ENCODE measurements at regions not wholly inside any gene's neighbourhood (a gene's known extent, or its start where the extent isn't known, plus 50 kb on each side); places are given as distances from the start of the nearest gene placed in this dataset.
A peak's percentile ranks its signal among the peaks of the same experiment; 100 is the strongest.
"Not testable (repeated sequence)": the region's sequence is repeated elsewhere in the genome, so short reads cannot be mapped to it uniquely, and the experiment has no call there.

GRCh38 chr6:85751374-85752055 is 108.8 kb upstream of the SYNCRIP start:
- no peaks in the 10 kb centered on the region for H3K4me1 ChIP-seq (ENCODE audit: control insufficient read depth, insufficient read depth, low read length, poor library complexity, severe bottlenecking)
- no peaks in the 10 kb centered on the region for H3K4me1 Mint-ChIP-seq
- peaks cover 35% of the 10 kb centered on the region for H3K27me3 Mint-ChIP-seq
- ATAC-seq (ENCODE audit: low read depth in 2 of 2) (no peak), DNase-seq (no peak)
- H3K27me3 ChIP-seq (ENCODE audit: control insufficient read depth, insufficient read depth, low read length): peaks cover 7% of the 10 kb centered on the region
- no peaks in the 10 kb centered on the region for H3K9me3 ChIP-seq (ENCODE audit: control insufficient read depth in 2 of 2, low read length in 2 of 2)
- no peak overlapping the region for H3K4me3 ChIP-seq (ENCODE audit: low read depth, low read length)
- peaks cover 0 to 2% (median 0%) of the 10 kb centered on the region in 7 donors for H3K9me3 Mint-ChIP-seq
- H3K27ac ChIP-seq (ENCODE audit: insufficient read depth, low read length, poor library complexity, severe bottlenecking): no peak overlapping the region
- H3K4me3 Mint-ChIP-seq: no peak overlapping the region
- no peaks in the 10 kb centered on the region for H3K36me3 ChIP-seq (ENCODE audit: control insufficient read depth, insufficient read depth, low read length)
- no peaks in the 10 kb centered on the region for H3K36me3 Mint-ChIP-seq
- peak overlapping the region in 1 of 3 donors; percentile 45 for H3K27ac Mint-ChIP-seq

- DNase-seq; ATAC-seq (ENCODE audit: low read depth in 2 of 2); H3K36me3 Mint-ChIP-seq; H3K27ac Mint-ChIP-seq; H3K4me1 ChIP-seq (ENCODE audit: control insufficient read depth, insufficient read depth, low read length, poor library complexity, severe bottlenecking); H3K4me3 ChIP-seq (ENCODE audit: low read depth, low read length); H3K4me3 Mint-ChIP-seq; H3K36me3 ChIP-seq (ENCODE audit: control insufficient read depth, insufficient read depth, low read length); H3K4me1 Mint-ChIP-seq; H3K9me3 Mint-ChIP-seq; H3K27me3 ChIP-seq (ENCODE audit: control insufficient read depth, insufficient read depth, low read length); H3K9me3 ChIP-seq (ENCODE audit: control insufficient read depth in 2 of 2, low read length in 2 of 2); H3K27ac ChIP-seq (ENCODE audit: insufficient read depth, low read length, poor library complexity, severe bottlenecking): not testable (repeated sequence)
- H3K27me3 Mint-ChIP-seq: peaks cover 30% of the 10 kb centered on the region
Observed at GRCh38 chr6:85750146-85750545, 107.5 kb upstream of the SYNCRIP start.

GRCh38 chr6:85749236-85749635 is 106.5 kb upstream of the SYNCRIP start:
- H3K27ac Mint-ChIP-seq: no peak overlapping the region
- Histone ChIP-seq H3K27me3 (ENCODE audit: control insufficient read depth, insufficient read depth, low read length) (peaks cover 7% of the 10 kb centered on the region), H3K4me3 (ENCODE audit: low read depth, low read length) (no peak overlapping the region), H3K36me3 (ENCODE audit: control insufficient read depth, insufficient read depth, low read length) (no peaks in the 10 kb centered on the region), H3K9me3 (ENCODE audit: control insufficient read depth in 2 of 2, low read length in 2 of 2) (no peaks in the 10 kb centered on the region), H3K27ac (ENCODE audit: insufficient read depth, low read length, poor library complexity, severe bottlenecking) (no peak overlapping the region), H3K4me1 (ENCODE audit: control insufficient read depth, insufficient read depth, low read length, poor library complexity, severe bottlenecking) (no peaks in the 10 kb centered on the region)
- ATAC-seq (ENCODE audit: low read depth in 2 of 2): no peak
- H3K4me3 Mint-ChIP-seq: no peak overlapping the region
- H3K36me3 Mint-ChIP-seq: no peaks in the 10 kb centered on the region
- H3K27me3 Mint-ChIP-seq: peaks cover 34% of the 10 kb centered on the region
- H3K4me1 Mint-ChIP-seq: no peaks in the 10 kb centered on the region
- no peak for DNase-seq
- peaks cover 0 to 2% (median 0%) of the 10 kb centered on the region in 7 donors for H3K9me3 Mint-ChIP-seq

- peaks cover 7% of the 10 kb centered on the region for H3K27me3 ChIP-seq (ENCODE audit: control insufficient read depth, insufficient read depth, low read length)
- H3K4me1 Mint-ChIP-seq: no peaks in the 10 kb centered on the region
- ATAC-seq (ENCODE audit: low read depth in 2 of 2): no peak
Observed at GRCh38 chr6:85747666-85748065, 105.0 kb upstream of the SYNCRIP start.

GRCh38 chr6:85747093-85747492 is 104.4 kb upstream of the SYNCRIP start:
- Histone ChIP-seq H3K36me3 (ENCODE audit: control insufficient read depth, insufficient read depth, low read length) (no peaks in the 10 kb centered on the region), H3K4me1 (ENCODE audit: control insufficient read depth, insufficient read depth, low read length, poor library complexity, severe bottlenecking) (no peaks in the 10 kb centered on the region), H3K27ac (ENCODE audit: insufficient read depth, low read length, poor library complexity, severe bottlenecking) (no peak overlapping the region), H3K4me3 (ENCODE audit: low read depth, low read length) (no peak overlapping the region), H3K9me3 (ENCODE audit: control insufficient read depth in 2 of 2, low read length in 2 of 2) (no peaks in the 10 kb centered on the region), H3K27me3 (ENCODE audit: control insufficient read depth, insufficient read depth, low read length) (peaks cover 7% of the 10 kb centered on the region)
- Mint-ChIP-seq H3K9me3 (peaks cover 0 to 3% (median under 1%) of the 10 kb centered on the region in 7 donors), H3K27me3 (peaks cover 32% of the 10 kb centered on the region), H3K27ac (no peak overlapping the region), H3K36me3 (no peaks in the 10 kb centered on the region), H3K4me3 (no peak overlapping the region), H3K4me1 (no peaks in the 10 kb centered on the region)
- no peak for ATAC-seq (ENCODE audit: low read depth in 2 of 2)
- no peak for DNase-seq

More at GRCh38 chr6:85747666-85748065, 105.0 kb upstream of the SYNCRIP start:
- Mint-ChIP-seq H3K9me3 (peaks cover 0 to 2% (median 0%) of the 10 kb centered on the region in 7 donors), H3K27me3 (peaks cover 36% of the 10 kb centered on the region), H3K4me3 (no peak overlapping the region), H3K36me3 (no peaks in the 10 kb centered on the region), H3K27ac (no peak overlapping the region)
- Histone ChIP-seq H3K4me1 (ENCODE audit: control insufficient read depth, insufficient read depth, low read length, poor library complexity, severe bottlenecking) (no peaks in the 10 kb centered on the region), H3K27ac (ENCODE audit: insufficient read depth, low read length, poor library complexity, severe bottlenecking) (no peak overlapping the region), H3K36me3 (ENCODE audit: control insufficient read depth, insufficient read depth, low read length) (no peaks in the 10 kb centered on the region), H3K9me3 (ENCODE audit: control insufficient read depth in 2 of 2, low read length in 2 of 2) (no peaks in the 10 kb centered on the region), H3K4me3 (ENCODE audit: low read depth, low read length) (no peak overlapping the region)
- DNase-seq: no peak

- Mint-ChIP-seq H3K9me3 (peaks cover 0 to 4% (median 0%) of the 10 kb centered on the region in 7 donors), H3K4me3 (no peak overlapping the region), H3K4me1 (no peaks in the 10 kb centered on the region), H3K27ac (no peak overlapping the region), H3K36me3 (no peaks in the 10 kb centered on the region), H3K27me3 (peaks cover 27% of the 10 kb centered on the region)
- Histone ChIP-seq H3K9me3 (ENCODE audit: control insufficient read depth in 2 of 2, low read length in 2 of 2) (no peaks in the 10 kb centered on the region), H3K27me3 (ENCODE audit: control insufficient read depth, insufficient read depth, low read length) (peaks cover 6% of the 10 kb centered on the region), H3K27ac (ENCODE audit: insufficient read depth, low read length, poor library complexity, severe bottlenecking) (no peak overlapping the region), H3K36me3 (ENCODE audit: control insufficient read depth, insufficient read depth, low read length) (no peaks in the 10 kb centered on the region), H3K4me3 (ENCODE audit: low read depth, low read length) (no peak overlapping the region), H3K4me1 (ENCODE audit: control insufficient read depth, insufficient read depth, low read length, poor library complexity, severe bottlenecking) (no peaks in the 10 kb centered on the region)
- ATAC-seq (ENCODE audit: low read depth in 2 of 2) (no peak), DNase-seq (no peak)
Observed at GRCh38 chr6:85744433-85744970, 101.8 kb upstream of the SYNCRIP start.

GRCh38 chr6:85726206-85726605 is 83.5 kb upstream of the SYNCRIP start:
- Histone ChIP-seq H3K36me3 (ENCODE audit: control insufficient read depth, insufficient read depth, low read length) (no peaks in the 10 kb centered on the region), H3K27ac (ENCODE audit: insufficient read depth, low read length, poor library complexity, severe bottlenecking) (no peak overlapping the region), H3K9me3 (ENCODE audit: control insufficient read depth in 2 of 2, low read length in 2 of 2) (peaks cover 0 to 2% of the 10 kb centered on the region in 2 experiments), H3K4me3 (ENCODE audit: low read depth, low read length) (no peak overlapping the region), H3K4me1 (ENCODE audit: control insufficient read depth, insufficient read depth, low read length, poor library complexity, severe bottlenecking) (no peaks in the 10 kb centered on the region), H3K27me3 (ENCODE audit: control insufficient read depth, insufficient read depth, low read length) (peaks cover 3% of the 10 kb centered on the region)
- H3K36me3 Mint-ChIP-seq: no peaks in the 10 kb centered on the region
- DNase-seq (no peak), ATAC-seq (ENCODE audit: low read depth in 2 of 2) (no peak)
- H3K27ac Mint-ChIP-seq: no peak overlapping the region
- peaks cover 0 to 8% (median 0%) of the 10 kb centered on the region in 7 donors for H3K9me3 Mint-ChIP-seq
- H3K27me3 Mint-ChIP-seq: peaks cover 12% of the 10 kb centered on the region
- H3K4me3 Mint-ChIP-seq: no peak overlapping the region
- H3K4me1 Mint-ChIP-seq: no peaks in the 10 kb centered on the region

GRCh38 chr6:85715797-85716196 is 73.1 kb upstream of the SYNCRIP start:
- DNase-seq: no peak
- peaks cover 10% of the 10 kb centered on the region for H3K27me3 Mint-ChIP-seq
- H3K4me3 ChIP-seq (ENCODE audit: low read depth, low read length): no peak overlapping the region
- H3K4me1 ChIP-seq (ENCODE audit: control insufficient read depth, insufficient read depth, low read length, poor library complexity, severe bottlenecking): no peaks in the 10 kb centered on the region
- H3K4me3 Mint-ChIP-seq: no peak overlapping the region
- H3K36me3 ChIP-seq (ENCODE audit: control insufficient read depth, insufficient read depth, low read length): no peaks in the 10 kb centered on the region
- H3K9me3 ChIP-seq (ENCODE audit: control insufficient read depth in 2 of 2, low read length in 2 of 2): peaks cover 0 to 5% of the 10 kb centered on the region in 2 experiments
- peaks cover 1% of the 10 kb centered on the region for H3K27me3 ChIP-seq (ENCODE audit: control insufficient read depth, insufficient read depth, low read length)
- H3K9me3 Mint-ChIP-seq: peaks cover 0 to 10% (median 2%) of the 10 kb centered on the region in 7 donors
- no peak overlapping the region for H3K27ac Mint-ChIP-seq
- H3K4me1 Mint-ChIP-seq: peaks cover 0 to 2% (median 0%) of the 10 kb centered on the region in 4 donors
- ATAC-seq (ENCODE audit: low read depth in 2 of 2): no peak
- H3K36me3 Mint-ChIP-seq: no peaks in the 10 kb centered on the region
- H3K27ac ChIP-seq (ENCODE audit: insufficient read depth, low read length, poor library complexity, severe bottlenecking): no peak overlapping the region

Measured in CD4-positive, CD25-positive, alpha-beta regulatory T cell (primary cell).